SK-N-MC (cell line): ENCODE measurements at regions not wholly inside any gene's neighbourhood (a gene's known extent, or its start where the extent isn't known, plus 50 kb on each side); places are given as distances from the start of the nearest gene placed in this dataset.
"Not testable (repeated sequence)": the region's sequence is repeated elsewhere in the genome, so short reads cannot be mapped to it uniquely, and the experiment has no call there.

ENCODE experiments used
- DNase-seq: peaks from one replicate; pipeline ENCODE4 v3.0.0-alpha.2; 2011; ENCODE audit warnings: low read depth, low spot score
- H3K27ac ChIP-seq: fragments of 200-600 bp; sonication (generic); 2 replicates; pipeline ENCODE4 v1.5.1; 2016; ENCODE audit warnings: mixed run types
- H3K36me3 ChIP-seq: fragments of 200-600 bp; sonication (generic); 2 replicates; pipeline ENCODE4 v1.6.1; 2017; ENCODE audit warnings: antibody characterized with exemption, low read length, mixed read lengths; ENCODE audit not compliant: insufficient read depth
- H3K4me3 ChIP-seq: fragments of 200-600 bp; sonication (generic); 2 replicates; pipeline ENCODE4 v1.5.1; 2016
- H3K9ac ChIP-seq: fragments of 200-600 bp; sonication (generic); 2 replicates; pipeline ENCODE4 v1.8.0; 2017; ENCODE audit warnings: mixed run types, mixed read lengths; ENCODE audit not compliant: insufficient read length
- H3K9me3 ChIP-seq: fragments of 200-600 bp; sonication (generic); 2 replicates; pipeline ENCODE4 v1.6.1; 2017; ENCODE audit warnings: low read depth, mild to moderate bottlenecking, antibody characterized with exemption, low read length, moderate library complexity, mixed read lengths
- EZH2 ChIP-seq: fragments of 200-600 bp; sonication (generic); IDR thresholded peaks from one replicate; pipeline ENCODE4 v1.6.1; 2017; ENCODE audit warnings: antibody characterized with exemption
- FOXP2 ChIP-seq: optimal IDR thresholded peaks from 2 replicates; pipeline ENCODE3; 2011; ENCODE audit warnings: mild to moderate bottlenecking, moderate library complexity; ENCODE audit not compliant: insufficient read depth; ENCODE audit errors: extremely low read length, control extremely low read depth
- POLR2AphosphoS5 ChIP-seq: IDR thresholded peaks from 2 replicates; pipeline ENCODE4 v1.6.1; 2012; ENCODE audit warnings: mild to moderate bottlenecking, low read depth, low read length, borderline replicate concordance

- Histone ChIP-seq H3K4me3 (no peak overlapping the region), H3K9ac (no peak overlapping the region), H3K36me3 (no peaks in the 10 kb centered on the region), H3K9me3 (peaks cover 3% of the 10 kb centered on the region; the same call in 1 of the 2 replicates), H3K27ac (no peak overlapping the region)
- no peak for TF ChIP-seq FOXP2
- TF ChIP-seq POLR2AphosphoS5, result no peak
- no peak for TF ChIP-seq EZH2
- no peak for DNase-seq
Measured at GRCh38 chr3:167054926-167055325, 325.2 kb downstream of the ZBBX start.

- Histone ChIP-seq H3K27ac (no peak overlapping the region), H3K4me3 (no peak overlapping the region), H3K9ac (no peak overlapping the region), H3K36me3 (no peaks in the 10 kb centered on the region), H3K9me3 (0 out of 2 replicates have a peak, but pooled peaks cover 3% of the 10 kb centered on the region)
- no peak for DNase-seq
- no peak for TF ChIP-seq FOXP2
- no peak for TF ChIP-seq EZH2
- TF ChIP-seq POLR2AphosphoS5, result no peak
Measured at GRCh38 chr3:167051421-167051820, 328.7 kb downstream of the ZBBX start.

- H3K36me3 ChIP-seq, result no peaks in the 10 kb centered on the region
- H3K4me3 ChIP-seq, result peak overlapping the region; percentile 10; the same call in 1 of the 2 replicates
- H3K9me3 ChIP-seq, result no peaks in the 10 kb centered on the region
- peak overlapping the region; percentile 28; the same call in 1 of the 2 replicates for H3K27ac ChIP-seq
- TF ChIP-seq POLR2AphosphoS5, result peak; percentile 76; the same call in 1 of the 2 replicates
- TF ChIP-seq FOXP2, result no peak
- TF ChIP-seq EZH2, result no peak
- peak; percentile 68 for DNase-seq
- H3K9ac ChIP-seq, result no peak overlapping the region
Measured at GRCh38 chr3:167033866-167034265, 346.2 kb downstream of the ZBBX start.

GRCh38 chr3:167032267-167032876 is 347.7 kb downstream of the ZBBX start:
- no peaks in the 10 kb centered on the region for H3K36me3 ChIP-seq
- no peaks in the 10 kb centered on the region for H3K9me3 ChIP-seq
- peak overlapping the region; percentile 81 for H3K27ac ChIP-seq
- DNase-seq, result peak; percentile 93
- TF ChIP-seq EZH2, result no peak
- TF ChIP-seq FOXP2, result no peak
- no peak for TF ChIP-seq POLR2AphosphoS5
- peak overlapping the region; percentile 8 for H3K9ac ChIP-seq
- H3K4me3 ChIP-seq, result peak overlapping the region; percentile 63; the same call in 1 of the 2 replicates

- Histone ChIP-seq H3K36me3 (no peaks in the 10 kb centered on the region), H3K27ac (peak overlapping the region; percentile 81), H3K9ac (peak overlapping the region; percentile 40), H3K4me3 (peak overlapping the region; percentile 63), H3K9me3 (no peaks in the 10 kb centered on the region)
- no peak for TF ChIP-seq POLR2AphosphoS5
- no peak for TF ChIP-seq EZH2
- TF ChIP-seq FOXP2, result no peak
- peak; percentile 16 for DNase-seq
Measured at GRCh38 chr3:167031364-167032049, 348.6 kb downstream of the ZBBX start.

GRCh38 chr3:167030082-167030725 is 349.9 kb downstream of the ZBBX start:
- TF ChIP-seq EZH2 (no peak), POLR2AphosphoS5 (no peak), FOXP2 (no peak)
- Histone ChIP-seq H3K4me3 (no peak overlapping the region), H3K36me3 (no peaks in the 10 kb centered on the region), H3K9me3 (no peaks in the 10 kb centered on the region), H3K27ac (no peak overlapping the region), H3K9ac (no peak overlapping the region)
- no peak for DNase-seq

GRCh38 chr3:167019503-167019902 is 360.6 kb downstream of the ZBBX start:
- not testable (repeated sequence) for H3K27ac ChIP-seq, H3K9ac ChIP-seq, H3K4me3 ChIP-seq, H3K9me3 ChIP-seq, H3K36me3 ChIP-seq, DNase-seq

- H3K27ac ChIP-seq, H3K9me3 ChIP-seq, H3K36me3 ChIP-seq, H3K9ac ChIP-seq, DNase-seq, H3K4me3 ChIP-seq: not testable (repeated sequence)
Measured at GRCh38 chr3:167018591-167019111, 361.4 kb downstream of the ZBBX start.
